ENCODE measurements at regions not wholly inside any gene's neighbourhood (a gene's known extent, or its start where the extent isn't known, plus 50 kb on each side); places are given as distances from the start of the nearest gene placed in this dataset.

DNA sequence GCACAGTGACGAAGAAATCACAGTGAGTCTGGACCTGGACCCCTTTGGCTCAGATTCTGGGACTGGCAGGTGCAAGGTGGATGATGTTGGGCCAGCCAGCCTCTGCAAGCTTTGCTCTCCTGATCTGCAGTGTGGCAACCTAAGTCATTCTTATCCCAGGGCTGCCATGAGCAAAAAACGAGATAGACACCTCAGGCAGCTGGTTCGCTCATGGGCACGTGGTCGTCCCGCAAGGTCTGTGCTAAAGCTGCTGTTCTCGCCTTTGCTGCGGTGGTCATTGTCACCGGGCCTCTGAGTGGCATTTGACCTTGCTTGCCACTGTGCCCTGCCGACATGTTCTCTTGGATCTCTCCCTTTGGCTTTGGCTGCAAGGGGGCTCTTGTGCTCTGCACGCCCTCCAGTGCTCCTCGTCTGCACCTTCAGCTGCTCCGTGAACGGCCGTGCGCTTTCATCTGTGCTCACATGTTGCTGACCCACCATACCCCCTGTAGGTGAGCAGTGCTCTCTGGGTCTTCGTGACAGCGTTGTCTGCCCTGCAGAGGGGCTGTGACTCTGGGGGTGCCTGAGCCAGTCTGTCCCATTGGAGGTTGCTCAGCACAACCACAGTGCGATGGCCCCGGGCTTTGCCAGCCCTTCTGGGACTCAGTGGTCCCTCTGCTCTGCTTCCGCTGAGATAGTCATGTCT lies 317.0 kb downstream of the GLRX3 start:
- TF ChIP-seq, protein P1, sequence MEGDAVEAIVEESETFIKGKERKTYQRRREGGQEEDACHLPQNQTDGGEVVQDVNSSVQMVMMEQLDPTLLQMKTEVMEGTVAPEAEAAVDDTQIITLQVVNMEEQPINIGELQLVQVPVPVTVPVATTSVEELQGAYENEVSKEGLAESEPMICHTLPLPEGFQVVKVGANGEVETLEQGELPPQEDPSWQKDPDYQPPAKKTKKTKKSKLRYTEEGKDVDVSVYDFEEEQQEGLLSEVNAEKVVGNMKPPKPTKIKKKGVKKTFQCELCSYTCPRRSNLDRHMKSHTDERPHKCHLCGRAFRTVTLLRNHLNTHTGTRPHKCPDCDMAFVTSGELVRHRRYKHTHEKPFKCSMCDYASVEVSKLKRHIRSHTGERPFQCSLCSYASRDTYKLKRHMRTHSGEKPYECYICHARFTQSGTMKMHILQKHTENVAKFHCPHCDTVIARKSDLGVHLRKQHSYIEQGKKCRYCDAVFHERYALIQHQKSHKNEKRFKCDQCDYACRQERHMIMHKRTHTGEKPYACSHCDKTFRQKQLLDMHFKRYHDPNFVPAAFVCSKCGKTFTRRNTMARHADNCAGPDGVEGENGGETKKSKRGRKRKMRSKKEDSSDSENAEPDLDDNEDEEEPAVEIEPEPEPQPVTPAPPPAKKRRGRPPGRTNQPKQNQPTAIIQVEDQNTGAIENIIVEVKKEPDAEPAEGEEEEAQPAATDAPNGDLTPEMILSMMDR (conservative IDR thresholded peaks at IDR 0.05; ENCODE audit: low read length): no peak
- H3K4me3 ChIP-seq (ENCODE audit: low read length): no peak overlapping the region
- no peak for DNase-seq (ENCODE audit: low read depth)

DNA sequence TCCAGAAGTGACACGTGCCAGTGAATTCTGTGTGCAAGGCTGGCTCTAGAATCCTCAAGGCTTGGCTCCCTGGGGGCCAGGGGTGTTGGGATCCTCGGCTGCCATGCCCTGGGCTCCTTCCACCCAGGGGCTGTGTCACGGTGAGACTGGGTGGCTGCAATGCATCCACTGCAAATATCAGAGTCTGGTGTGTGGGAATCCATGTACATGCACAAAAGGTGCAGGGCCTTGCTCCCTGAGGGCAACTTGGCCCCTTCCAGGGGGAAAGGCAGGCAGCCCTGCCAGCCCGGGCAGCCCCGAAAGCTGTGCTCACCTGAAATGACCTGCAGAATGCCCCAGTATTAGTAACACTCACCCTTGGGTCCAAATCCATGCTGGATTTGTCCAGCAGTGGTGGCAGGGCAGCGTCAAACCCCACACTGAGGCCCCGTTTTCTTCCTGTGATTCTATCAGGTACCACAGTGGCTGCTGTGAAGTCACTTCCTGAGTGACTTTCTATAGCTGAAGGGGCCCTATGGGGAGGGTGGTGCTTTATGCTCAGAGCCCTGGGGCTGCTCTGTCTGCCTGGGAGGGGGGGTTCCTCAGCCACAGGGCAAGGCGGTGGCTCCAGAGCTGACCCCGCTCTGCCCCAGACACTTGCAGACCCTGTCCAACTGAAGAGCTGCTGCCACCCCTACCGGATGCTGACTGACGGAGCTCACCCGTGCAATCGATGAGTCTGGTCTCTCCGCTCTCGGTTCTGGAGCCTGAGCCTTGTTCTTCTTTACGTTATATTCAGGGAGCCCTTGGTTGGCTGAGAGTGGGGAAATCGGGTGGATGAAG lies 317.7 kb downstream of the GLRX3 start:
- TF ChIP-seq, protein P1 (conservative IDR thresholded peaks at IDR 0.05; ENCODE audit: low read length): no peak
- no peak overlapping the region for H3K4me3 ChIP-seq (ENCODE audit: low read length)
- DNase-seq (ENCODE audit: low read depth): no peak

DNA sequence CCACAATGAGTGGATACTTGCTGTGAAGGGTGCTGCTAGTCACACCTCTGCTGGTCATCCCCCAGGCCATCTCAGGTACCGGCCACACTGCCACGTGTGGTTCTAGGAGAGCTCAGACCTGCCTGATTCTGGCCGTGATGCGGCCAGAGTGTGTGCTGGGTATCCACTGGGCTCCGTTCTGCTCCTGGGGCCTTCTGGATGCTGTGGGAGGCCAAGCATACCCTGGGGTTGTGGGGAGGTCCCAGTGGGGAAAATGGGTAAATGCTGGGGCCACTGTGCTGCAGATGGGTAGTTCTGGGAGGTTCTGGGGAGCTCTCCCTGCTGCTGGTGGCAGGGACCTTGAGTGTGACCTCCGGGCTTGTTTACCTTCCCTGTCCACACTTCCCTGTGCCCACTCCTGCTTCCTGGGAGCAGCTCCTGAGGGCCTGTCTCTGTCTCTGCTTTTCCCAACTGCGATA lies 318.4 kb downstream of the GLRX3 start:
- TF ChIP-seq, protein P1 (conservative IDR thresholded peaks at IDR 0.05; ENCODE audit: low read length): no peak
- H3K4me3 ChIP-seq (ENCODE audit: low read length): no peak overlapping the region
- DNase-seq (ENCODE audit: low read depth): no peak

DNA sequence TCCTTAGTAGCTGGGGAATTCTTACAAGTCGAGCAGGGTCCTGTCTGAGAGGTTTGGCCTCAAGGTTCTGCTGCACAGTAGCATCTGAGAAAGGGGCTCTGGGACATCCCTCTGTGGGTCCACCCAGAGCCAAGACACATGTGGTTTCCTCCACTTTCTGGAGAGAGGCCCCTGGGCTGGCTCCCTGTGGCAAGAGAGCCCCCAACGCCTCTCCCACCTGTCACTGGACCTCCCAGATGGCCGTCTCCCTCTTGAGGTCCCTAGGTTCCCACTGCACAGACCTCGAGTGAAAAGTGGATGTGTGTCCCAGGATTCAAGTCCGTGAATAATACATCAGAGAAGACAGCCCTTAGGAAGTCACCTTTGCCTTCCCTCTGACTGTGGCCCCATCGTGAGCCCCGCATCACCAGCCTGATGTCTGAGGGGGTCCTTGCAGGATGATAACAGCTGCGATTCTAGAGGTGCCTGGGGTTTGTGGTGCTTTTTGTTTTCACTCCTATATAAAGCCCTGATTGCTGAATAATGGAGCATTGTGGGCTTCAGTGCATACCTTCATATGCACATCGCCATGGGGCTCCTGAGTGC lies 319.0 kb downstream of the GLRX3 start:
- TF ChIP-seq, protein P1 (conservative IDR thresholded peaks at IDR 0.05; ENCODE audit: low read length): no peak
- no peak for DNase-seq (ENCODE audit: low read depth)
- no peak overlapping the region for H3K4me3 ChIP-seq (ENCODE audit: low read length)

DNA sequence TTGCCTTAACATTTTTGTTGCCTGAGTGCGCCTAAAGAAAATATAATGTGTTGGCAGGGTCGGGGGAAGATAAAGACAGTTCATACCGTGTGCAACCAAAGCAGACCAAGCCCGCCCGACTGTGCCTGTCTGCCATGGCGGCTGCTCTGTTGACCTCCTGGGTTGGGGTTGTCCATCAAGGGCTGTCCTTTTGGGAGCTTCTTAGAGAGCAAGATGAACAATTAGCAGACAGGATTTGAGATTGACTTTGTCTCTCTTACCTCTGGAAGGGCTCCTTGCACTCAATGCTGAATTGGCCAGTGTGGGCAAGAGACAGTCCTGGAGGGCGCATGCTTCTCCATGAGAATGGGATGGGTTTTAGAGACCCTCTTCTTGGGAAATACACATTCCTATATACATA lies 319.6 kb downstream of the GLRX3 start:
- H3K4me3 ChIP-seq (ENCODE audit: low read length): no peak overlapping the region
- DNase-seq (ENCODE audit: low read depth): no peak
- TF ChIP-seq, protein P1 (conservative IDR thresholded peaks at IDR 0.05; ENCODE audit: low read length): no peak

DNA sequence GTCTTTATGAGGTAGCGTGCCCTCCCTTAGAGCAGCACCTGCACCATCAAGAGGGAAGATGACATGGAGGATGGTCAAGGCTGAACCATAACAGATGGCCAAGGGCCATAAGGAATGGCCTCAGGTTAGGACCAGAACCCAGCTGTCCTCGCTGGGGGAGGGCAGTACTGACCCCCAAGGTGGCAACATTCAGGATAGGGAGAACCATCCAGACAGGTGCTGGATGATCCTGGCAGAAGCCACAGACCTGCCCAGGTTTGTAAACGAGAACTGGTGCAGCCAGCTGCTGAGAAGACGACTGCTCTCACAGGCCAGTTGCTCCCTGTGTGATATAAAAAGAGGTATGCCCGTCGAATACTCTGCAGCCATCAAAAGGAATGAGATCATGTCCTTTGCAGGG lies 320.4 kb downstream of the GLRX3 start:
- TF ChIP-seq, protein P1 (conservative IDR thresholded peaks at IDR 0.05; ENCODE audit: low read length): no peak
- H3K4me3 ChIP-seq (ENCODE audit: low read length): no peak overlapping the region
- DNase-seq (ENCODE audit: low read depth): no peak

All from AG10803 (cell line).